ENCODE measurements at regions not wholly inside any gene's neighbourhood (a gene's known extent, or its start where the extent isn't known, plus 50 kb on each side); places are given as distances from the start of the nearest gene placed in this dataset.

DNA sequence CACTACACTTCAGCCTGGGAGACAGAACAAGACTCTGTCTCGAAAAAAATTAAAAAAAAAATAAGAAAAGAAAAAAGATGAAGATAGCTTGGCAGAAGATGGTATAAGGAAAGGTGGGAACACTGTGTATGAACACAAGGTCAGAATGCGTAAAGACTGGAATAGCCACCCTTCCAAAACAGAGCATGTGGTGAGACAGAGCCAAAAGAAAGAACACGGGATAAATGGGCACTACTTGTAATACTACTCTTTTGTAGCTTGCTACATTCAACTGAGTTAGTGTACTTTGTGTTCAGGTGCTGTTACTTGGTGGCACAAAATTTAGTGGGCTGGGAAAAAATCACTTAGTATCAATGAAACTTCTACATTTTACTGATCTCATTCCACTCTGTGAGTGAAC lies 628.6 kb upstream of the KIRREL3 start:
- no peak for TF ChIP-seq ZFP30 (CRISPR knock-in tag; IDR thresholded peaks at IDR 0.05)
- no peak for ATAC-seq

- no peak for TF ChIP-seq TOX (CRISPR knock-in tag; IDR thresholded peaks at IDR 0.05; ENCODE audit: borderline replicate concordance)
- TF ChIP-seq ARNTL (CRISPR knock-in tag; IDR thresholded peaks at IDR 0.05; ENCODE audit: borderline replicate concordance, low read depth), result no peak
- TF ChIP-seq ZFP3 (CRISPR knock-in tag; IDR thresholded peaks at IDR 0.05), result no peak
- TF ChIP-seq PATZ1 (CRISPR knock-in tag; IDR thresholded peaks at IDR 0.05; ENCODE audit: borderline replicate concordance), result no peak
- TF ChIP-seq CSRNP3 (CRISPR knock-in tag; IDR thresholded peaks at IDR 0.05), result no peak
- TF ChIP-seq CSDC2 (CRISPR knock-in tag; IDR thresholded peaks at IDR 0.05), result no peak
- TF ChIP-seq BACH2 (CRISPR knock-in tag; IDR thresholded peaks at IDR 0.05; ENCODE audit: borderline replicate concordance), result no peak
- TF ChIP-seq CREB5 (CRISPR knock-in tag; IDR thresholded peaks at IDR 0.05; ENCODE audit: low read depth), result no peak
- no peak for TF ChIP-seq SNAI2 (CRISPR knock-in tag; IDR thresholded peaks at IDR 0.05)
- TF ChIP-seq ZNF8 (CRISPR knock-in tag; IDR thresholded peaks at IDR 0.05), result no peak
- TF ChIP-seq ZC3H10 (CRISPR knock-in tag; IDR thresholded peaks at IDR 0.05), result no peak
- no peak for TF ChIP-seq POU6F1 (CRISPR knock-in tag; IDR thresholded peaks at IDR 0.05; ENCODE audit: borderline replicate concordance, low read depth)
- no peak for ATAC-seq
These were observed 627.9 kb upstream of the KIRREL3 start for GRCh38 chr11:127628458-127628785.

- no peak for ATAC-seq
- no peak for TF ChIP-seq PPARA (CRISPR knock-in tag; IDR thresholded peaks at IDR 0.05; ENCODE audit: borderline replicate concordance)
- no peak for TF ChIP-seq TOX (CRISPR knock-in tag; IDR thresholded peaks at IDR 0.05; ENCODE audit: borderline replicate concordance)
- TF ChIP-seq ZNF565 (CRISPR knock-in tag; conservative IDR thresholded peaks at IDR 0.05; ENCODE audit: low read depth), result no peak
- no peak for TF ChIP-seq ZFP3 (CRISPR knock-in tag; IDR thresholded peaks at IDR 0.05)
- no peak for TF ChIP-seq OSR1 (CRISPR knock-in tag; IDR thresholded peaks at IDR 0.05)
- no peak for TF ChIP-seq PATZ1 (CRISPR knock-in tag; IDR thresholded peaks at IDR 0.05; ENCODE audit: borderline replicate concordance)
- TF ChIP-seq CREB5 (CRISPR knock-in tag; IDR thresholded peaks at IDR 0.05; ENCODE audit: low read depth), result no peak
- no peak for TF ChIP-seq ZNF8 (CRISPR knock-in tag; IDR thresholded peaks at IDR 0.05)
- TF ChIP-seq TCF4 (CRISPR knock-in tag; IDR thresholded peaks at IDR 0.05; ENCODE audit: borderline replicate concordance), result no peak
- no peak for TF ChIP-seq POU6F1 (CRISPR knock-in tag; IDR thresholded peaks at IDR 0.05; ENCODE audit: borderline replicate concordance, low read depth)
- TF ChIP-seq ARNTL (CRISPR knock-in tag; IDR thresholded peaks at IDR 0.05; ENCODE audit: borderline replicate concordance, low read depth), result no peak
- TF ChIP-seq CSDC2 (CRISPR knock-in tag; IDR thresholded peaks at IDR 0.05), result no peak
- no peak for TF ChIP-seq GLIS3 (CRISPR knock-in tag; IDR thresholded peaks at IDR 0.05)
These were observed 627.3 kb upstream of the KIRREL3 start for GRCh38 chr11:127627629-127628457.
